Peyer's patch (tissue), 4 donors: ENCODE measurements at regions not wholly inside any gene's neighbourhood (a gene's known extent, or its start where the extent isn't known, plus 50 kb on each side); places are given as distances from the start of the nearest gene placed in this dataset.
"Not testable (repeated sequence)": the region's sequence is repeated elsewhere in the genome, so short reads cannot be mapped to it uniquely, and the experiment has no call there.

Source experiments
- DNase-seq, 3 donors: peaks; one replicate each; pipeline ENCODE4 v3.0.0-alpha.2; 2017 to 2019
- H3K27ac ChIP-seq, 4 donors: fragments of 200-600 bp; sonication (generic); one replicate each; pipeline ENCODE4 v1.5.1; 2016 to 2019
- H3K27me3 ChIP-seq, 2 donors: fragments of 200-600 bp; sonication (generic); one replicate each; pipeline ENCODE4 v1.5.1; 2019
- H3K36me3 ChIP-seq, 3 donors: fragments of 200-600 bp; sonication (generic); one replicate each; pipeline ENCODE4 v1.5.1; 2016 to 2019
- H3K4me1 ChIP-seq, 4 donors: fragments of 200-600 bp; sonication (generic); one replicate each; pipeline ENCODE4 v1.5.1; 2016 to 2019
- H3K4me3 ChIP-seq, 4 donors: fragments of 200-600 bp; sonication (generic); 1 replicate in 3 of 4; 2 replicates in 1 of 4; pipeline ENCODE4 v1.5.1; 2016 to 2019; ENCODE audit warnings: mild to moderate bottlenecking in 1 of 4
- H3K9me3 ChIP-seq, 4 donors: fragments of 200-600 bp; sonication (generic); one replicate each; pipeline ENCODE4 v1.5.1; 2016 to 2019; ENCODE audit warnings: mild to moderate bottlenecking in 1 of 4
- POLR2A ChIP-seq, 2 donors: fragments of 450-650 bp; IDR thresholded peaks; one replicate each; pipeline ENCODE4 v1.5.1; 2017; ENCODE audit warnings: antibody characterized with exemption in 2 of 2, mild to moderate bottlenecking in 2 of 2, moderate library complexity in 2 of 2
- TF ChIP-seq, protein P1 (sequence below), 6 experiments: fragments of 450-650 bp in 4 of 6; fragments of 200-600 bp in 2 of 6; sonication (generic) in 1 of 6; IDR thresholded peaks; one replicate each; pipeline ENCODE4 v1.5.1; 2017 to 2019; ENCODE audit warnings: antibody characterized with exemption in 6 of 6, mild to moderate bottlenecking in 3 of 6, moderate library complexity in 1 of 6

DNA sequence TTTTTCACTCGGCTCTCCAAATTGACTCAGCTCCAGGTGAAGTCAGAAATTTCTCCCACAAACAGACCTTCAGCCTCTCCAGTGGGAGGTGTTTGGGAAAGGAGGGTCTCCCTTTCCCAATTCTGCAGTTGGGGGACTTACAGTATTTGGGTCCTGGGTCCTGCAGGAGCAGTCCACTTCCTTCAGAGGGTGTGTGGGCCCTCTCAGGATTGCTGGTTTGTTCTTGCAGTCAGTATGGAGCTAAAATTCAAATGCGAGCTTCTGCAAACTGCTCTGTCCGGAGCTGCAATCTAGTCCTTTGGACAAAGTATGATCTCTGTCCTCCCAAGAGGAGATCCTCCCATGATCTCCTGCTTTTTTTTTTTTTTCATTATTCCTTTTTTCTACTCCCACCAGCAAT is 87.9 kb upstream of the MSTN start:
- no peaks in the 10 kb centered on the region for H3K4me1 ChIP-seq
- no peak for DNase-seq
- H3K4me3 ChIP-seq: no peak overlapping the region
- no peaks in the 10 kb centered on the region for H3K36me3 ChIP-seq
- H3K9me3 ChIP-seq: no peaks in the 10 kb centered on the region
- no peaks in the 10 kb centered on the region for H3K27me3 ChIP-seq
- H3K27ac ChIP-seq: no peak overlapping the region
- TF ChIP-seq, protein P1, sequence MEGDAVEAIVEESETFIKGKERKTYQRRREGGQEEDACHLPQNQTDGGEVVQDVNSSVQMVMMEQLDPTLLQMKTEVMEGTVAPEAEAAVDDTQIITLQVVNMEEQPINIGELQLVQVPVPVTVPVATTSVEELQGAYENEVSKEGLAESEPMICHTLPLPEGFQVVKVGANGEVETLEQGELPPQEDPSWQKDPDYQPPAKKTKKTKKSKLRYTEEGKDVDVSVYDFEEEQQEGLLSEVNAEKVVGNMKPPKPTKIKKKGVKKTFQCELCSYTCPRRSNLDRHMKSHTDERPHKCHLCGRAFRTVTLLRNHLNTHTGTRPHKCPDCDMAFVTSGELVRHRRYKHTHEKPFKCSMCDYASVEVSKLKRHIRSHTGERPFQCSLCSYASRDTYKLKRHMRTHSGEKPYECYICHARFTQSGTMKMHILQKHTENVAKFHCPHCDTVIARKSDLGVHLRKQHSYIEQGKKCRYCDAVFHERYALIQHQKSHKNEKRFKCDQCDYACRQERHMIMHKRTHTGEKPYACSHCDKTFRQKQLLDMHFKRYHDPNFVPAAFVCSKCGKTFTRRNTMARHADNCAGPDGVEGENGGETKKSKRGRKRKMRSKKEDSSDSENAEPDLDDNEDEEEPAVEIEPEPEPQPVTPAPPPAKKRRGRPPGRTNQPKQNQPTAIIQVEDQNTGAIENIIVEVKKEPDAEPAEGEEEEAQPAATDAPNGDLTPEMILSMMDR (IDR thresholded peaks at IDR 0.05): no peak
- no peak for TF ChIP-seq POLR2A (IDR thresholded peaks at IDR 0.05)

DNA sequence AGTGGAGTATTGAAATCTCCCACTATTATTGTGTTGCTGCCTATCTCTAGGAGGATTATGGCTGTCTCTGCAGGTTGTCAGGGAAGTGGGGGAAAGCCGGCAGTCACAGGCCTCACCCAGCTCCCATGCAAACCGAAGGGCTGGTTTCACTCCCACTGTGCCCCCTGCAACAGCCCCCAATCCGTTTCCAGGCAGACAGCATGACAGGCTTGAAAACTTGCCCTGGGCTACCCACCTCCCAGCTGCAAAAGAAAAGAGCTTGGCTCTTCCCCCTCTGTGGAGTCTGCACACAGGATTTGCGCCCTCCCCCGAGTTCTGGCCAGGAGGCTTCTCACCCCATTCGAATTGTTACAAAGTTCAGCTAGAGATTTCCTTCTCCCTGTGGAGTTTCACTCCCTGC is 87.4 kb upstream of the MSTN start:
- no peak overlapping the region for H3K27ac ChIP-seq
- no peaks in the 10 kb centered on the region for H3K36me3 ChIP-seq
- H3K27me3 ChIP-seq: no peaks in the 10 kb centered on the region
- DNase-seq: no peak
- no peaks in the 10 kb centered on the region for H3K4me1 ChIP-seq
- no peaks in the 10 kb centered on the region for H3K9me3 ChIP-seq
- TF ChIP-seq POLR2A (IDR thresholded peaks at IDR 0.05): no peak
- TF ChIP-seq, protein P1 (IDR thresholded peaks at IDR 0.05): no peak
- no peak overlapping the region for H3K4me3 ChIP-seq

DNA sequence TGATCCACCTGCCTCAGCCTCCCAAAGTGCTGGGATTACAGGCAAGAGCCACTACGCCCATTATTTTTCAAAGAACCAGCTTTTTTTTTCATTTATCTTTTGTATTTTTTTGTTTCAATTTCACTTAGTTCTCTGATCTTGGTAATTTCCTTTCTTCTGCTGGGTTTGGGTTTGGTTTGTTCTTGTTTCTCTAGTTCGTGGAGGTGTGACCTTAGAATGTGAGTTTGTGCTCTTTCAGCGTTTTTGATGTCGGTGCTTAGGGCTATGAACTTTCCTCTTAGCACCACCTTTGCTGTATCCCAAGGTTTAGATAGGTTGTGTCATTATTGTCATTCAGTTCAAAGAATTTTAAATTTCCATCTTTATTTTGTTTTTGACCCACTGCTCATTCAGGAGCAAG is 86.7 kb upstream of the MSTN start:
- TF ChIP-seq POLR2A (IDR thresholded peaks at IDR 0.05): no peak
- Histone ChIP-seq H3K4me3 (no peak overlapping the region), H3K36me3 (no peaks in the 10 kb centered on the region), H3K4me1 (no peaks in the 10 kb centered on the region), H3K27me3 (no peaks in the 10 kb centered on the region), H3K27ac (no peak overlapping the region), H3K9me3 (no peaks in the 10 kb centered on the region)
- no peak for DNase-seq

DNA sequence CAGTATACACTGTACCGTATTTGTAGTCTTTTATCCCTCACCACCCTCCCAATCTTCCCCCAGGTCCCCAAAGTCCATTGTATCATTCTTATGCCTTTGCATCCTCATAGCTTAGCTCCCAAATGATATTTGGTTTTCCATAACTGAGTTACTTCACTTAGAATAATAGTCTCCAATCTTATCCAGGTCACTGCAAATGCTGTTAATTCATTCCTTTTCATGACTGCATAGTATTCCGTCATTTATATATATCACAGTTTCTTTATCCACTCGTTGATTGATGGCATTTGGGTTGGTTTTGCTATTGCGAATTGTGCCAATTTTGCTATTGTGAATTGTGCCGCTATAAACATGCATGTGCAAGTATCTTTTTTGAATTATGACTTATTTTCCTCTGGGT is 83.6 kb upstream of the MSTN start:
- not testable (repeated sequence) for H3K4me1 ChIP-seq, H3K9me3 ChIP-seq, H3K27ac ChIP-seq, H3K27me3 ChIP-seq, DNase-seq, H3K4me3 ChIP-seq, H3K36me3 ChIP-seq

DNA sequence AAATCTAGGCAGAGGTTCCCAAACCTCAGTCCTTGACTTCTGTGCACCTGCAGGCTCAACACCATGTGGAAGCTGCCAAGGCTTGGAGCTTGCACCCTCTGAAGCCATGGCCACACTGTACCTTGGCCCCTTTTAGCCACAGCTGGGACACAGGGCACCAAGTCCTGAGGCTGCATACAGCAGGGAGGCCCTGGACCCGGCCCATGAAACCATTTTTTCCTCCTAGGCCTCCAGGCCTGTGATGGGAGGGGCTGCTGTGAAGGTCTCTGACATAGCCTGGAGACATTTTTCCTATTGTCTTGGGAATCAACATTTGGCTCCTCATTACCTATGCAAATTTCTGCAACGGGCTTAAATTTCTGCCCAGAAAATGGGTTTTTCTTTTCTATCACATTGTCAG is 77.9 kb upstream of the MSTN start:
- not testable (repeated sequence) for H3K27ac ChIP-seq, H3K27me3 ChIP-seq, H3K36me3 ChIP-seq, H3K9me3 ChIP-seq, H3K4me1 ChIP-seq, DNase-seq, H3K4me3 ChIP-seq

DNA sequence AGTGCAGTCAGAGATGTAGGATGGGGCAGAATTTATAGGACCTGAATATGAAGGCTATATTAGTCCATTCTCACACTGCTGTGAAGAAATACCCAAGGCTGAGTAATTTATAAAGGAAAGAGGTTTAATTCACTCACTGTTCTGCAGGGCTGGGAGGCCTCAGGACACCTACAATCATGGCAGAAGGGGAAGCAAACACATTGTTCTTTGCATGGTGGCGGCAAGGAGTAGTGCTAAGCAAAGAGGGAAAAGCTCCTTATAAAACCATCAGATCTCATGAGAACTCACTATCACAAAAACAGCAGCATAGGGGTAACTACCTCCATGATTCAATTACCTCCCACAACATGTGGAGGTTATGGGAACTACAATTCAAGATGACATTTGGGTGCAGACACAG is 76.8 kb upstream of the MSTN start:
- no peaks in the 10 kb centered on the region for H3K4me1 ChIP-seq
- no peak overlapping the region for H3K27ac ChIP-seq
- no peaks in the 10 kb centered on the region for H3K36me3 ChIP-seq
- DNase-seq: no peak
- TF ChIP-seq, protein P1 (IDR thresholded peaks at IDR 0.05): no peak
- no peak for TF ChIP-seq POLR2A (IDR thresholded peaks at IDR 0.05)
- H3K4me3 ChIP-seq: no peak overlapping the region
- H3K27me3 ChIP-seq: no peaks in the 10 kb centered on the region
- peaks cover 0 to 6% (median 5%) of the 10 kb centered on the region in 4 donors for H3K9me3 ChIP-seq

DNA sequence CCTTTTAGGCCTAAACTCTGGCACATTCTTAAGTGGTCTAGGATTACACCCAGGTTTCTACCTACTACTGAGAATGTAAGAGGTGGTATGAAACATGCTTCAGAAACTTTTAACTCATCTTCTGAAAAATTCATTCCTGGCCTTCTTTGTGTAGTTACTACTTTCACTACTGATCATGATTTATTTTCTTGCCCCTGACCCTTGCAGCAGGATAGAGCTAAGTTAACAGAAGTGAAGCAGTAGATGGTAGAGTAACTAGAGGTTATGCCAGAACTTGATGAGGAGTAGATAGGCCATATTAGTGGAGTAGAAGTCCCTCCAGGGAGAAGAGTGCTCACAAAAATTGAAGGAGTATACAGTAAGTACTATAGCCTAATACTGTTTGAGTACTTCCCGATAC is 75.5 kb upstream of the MSTN start:
- Histone ChIP-seq H3K27me3 (no peaks in the 10 kb centered on the region), H3K4me1 (no peaks in the 10 kb centered on the region), H3K4me3 (no peak overlapping the region), H3K36me3 (no peaks in the 10 kb centered on the region), H3K27ac (no peak overlapping the region), H3K9me3 (peaks cover 0 to 6% (median 5%) of the 10 kb centered on the region in 4 donors)
- no peak for DNase-seq
- TF ChIP-seq, protein P1 (IDR thresholded peaks at IDR 0.05): no peak
- no peak for TF ChIP-seq POLR2A (IDR thresholded peaks at IDR 0.05)
